Liver (tissue), 8 donors: ENCODE measurements at regions not wholly inside any gene's neighbourhood (a gene's known extent, or its start where the extent isn't known, plus 50 kb on each side); places are given as distances from the start of the nearest gene placed in this dataset.

Source experiments
- DNase-seq: peaks from one replicate; pipeline ENCODE4 v3.0.0-alpha.2; 2017; ENCODE audit warnings: low spot score
- H3K27ac ChIP-seq, 2 donors: one replicate each; pipeline ENCODE4 v1.7.0; 2013; ENCODE audit warnings: inconsistent platforms in 2 of 2, low read length in 2 of 2, control low read depth in 1 of 2, low read depth in 1 of 2, mild to moderate bottlenecking in 1 of 2
- H3K27me3 ChIP-seq, 4 donors: one replicate each; pipeline versions ENCODE4 v1.6.1 to v1.7.0; 2013; ENCODE audit warnings: low read length in 3 of 4, inconsistent platforms in 1 of 4, mild to moderate bottlenecking in 1 of 4, moderate library complexity in 1 of 4; ENCODE audit not compliant: control insufficient read depth in 4 of 4, insufficient read depth in 4 of 4
- H3K36me3 ChIP-seq, 4 donors: one replicate each; pipeline versions ENCODE4 v1.6.1 to v1.7.0; 2013; ENCODE audit warnings: low read length in 3 of 4, mild to moderate bottlenecking in 3 of 4, low read depth in 1 of 4, moderate library complexity in 1 of 4; ENCODE audit not compliant: control insufficient read depth in 4 of 4, insufficient read depth in 3 of 4
- H3K4me1 ChIP-seq, 4 donors: one replicate each; pipeline versions ENCODE4 v1.6.1 to v1.7.0; 2013; ENCODE audit warnings: low read length in 3 of 4, mild to moderate bottlenecking in 3 of 4, moderate library complexity in 1 of 4; ENCODE audit not compliant: control insufficient read depth in 4 of 4, insufficient read depth in 4 of 4
- H3K4me3 ChIP-seq, 3 donors: one replicate each; pipeline versions ENCODE4 v1.6.1 to v1.7.0; 2013; ENCODE audit warnings: low read length in 3 of 3, control low read depth in 1 of 3, low read depth in 1 of 3, mild to moderate bottlenecking in 1 of 3
- H3K9ac ChIP-seq, 2 donors: one replicate each; pipeline ENCODE4 v1.7.0; 2013; ENCODE audit warnings: low read length in 2 of 2, mild to moderate bottlenecking in 2 of 2, moderate library complexity in 2 of 2, control low read depth in 1 of 2, low read depth in 1 of 2
- H3K9me3 ChIP-seq, 4 donors: one replicate each; pipeline versions ENCODE4 v1.6.1 to v1.7.0; 2013; ENCODE audit warnings: low read length in 3 of 4; ENCODE audit not compliant: control insufficient read depth in 4 of 4
- ATF3 ChIP-seq: IDR thresholded peaks from 2 replicates; pipeline ENCODE4 v1.6.1; 2016; ENCODE audit warnings: antibody characterized with exemption
- CTCF ChIP-seq: fragments of 150-350 bp; IDR thresholded peaks from 2 replicates; pipeline ENCODE4 v1.5.1; 2017; ENCODE audit warnings: improper control_type of control experiment, low read depth, low read length; ENCODE audit not compliant: missing input control
- EGR1 ChIP-seq, 2 donors: IDR thresholded peaks; 2 replicates each; pipeline ENCODE4 v1.6.1; 2016 to 2018; ENCODE audit warnings: antibody characterized with exemption in 2 of 2, low read depth in 2 of 2
- FOXA1 ChIP-seq: IDR thresholded peaks from 2 replicates; pipeline ENCODE4 v1.6.1; 2016; ENCODE audit warnings: antibody characterized with exemption
- GABPA ChIP-seq, 2 donors: IDR thresholded peaks in 1 of 2; conservative IDR thresholded peaks in 1 of 2; 2 replicates each; pipeline ENCODE4 v1.6.1; 2016; ENCODE audit warnings: antibody characterized with exemption in 2 of 2, mild to moderate bottlenecking in 1 of 2, moderate library complexity in 1 of 2
- HNF4A ChIP-seq, 2 donors: conservative IDR thresholded peaks; 2 replicates each; pipeline ENCODE4 v1.6.1; 2016; ENCODE audit warnings: antibody characterized with exemption in 2 of 2, mild to moderate bottlenecking in 2 of 2
- HNF4G ChIP-seq: IDR thresholded peaks from 2 replicates; pipeline ENCODE4 v1.6.1; 2016; ENCODE audit warnings: antibody characterized with exemption
- JUND ChIP-seq, 2 donors: IDR thresholded peaks; 2 replicates each; pipeline ENCODE4 v1.6.1; 2016; ENCODE audit warnings: antibody characterized with exemption in 2 of 2
- MAX ChIP-seq: IDR thresholded peaks from 2 replicates; pipeline ENCODE4 v1.6.1; 2016; ENCODE audit warnings: antibody characterized with exemption
- RAD21 ChIP-seq, 2 donors: IDR thresholded peaks; 2 replicates each; pipeline ENCODE4 v1.6.1; 2016; ENCODE audit warnings: antibody characterized with exemption in 2 of 2, mild to moderate bottlenecking in 2 of 2
- REST ChIP-seq: IDR thresholded peaks from 2 replicates; pipeline ENCODE4 v1.6.1; 2016; ENCODE audit warnings: antibody characterized with exemption, mild to moderate bottlenecking
- SP1 ChIP-seq: IDR thresholded peaks from 2 replicates; pipeline ENCODE4 v1.6.1; 2018; ENCODE audit warnings: antibody characterized with exemption, mild to moderate bottlenecking
- TAF1 ChIP-seq: conservative IDR thresholded peaks from 2 replicates; pipeline ENCODE4 v1.6.1; 2016; ENCODE audit warnings: antibody characterized with exemption, mild to moderate bottlenecking
- YY1 ChIP-seq: IDR thresholded peaks from 2 replicates; pipeline ENCODE4 v1.6.1; 2016; ENCODE audit warnings: antibody characterized with exemption, mild to moderate bottlenecking
- ZBTB33 ChIP-seq: IDR thresholded peaks from 2 replicates; pipeline ENCODE4 v1.6.1; 2016; ENCODE audit warnings: antibody characterized with exemption
- WGBS: extraction: QIAGEN DNeasy Blood & Tissue Kit; methylation state at CpG from one replicate; pipeline ENCODE4 v1.1.7; 2013; 5-methylcytosine and 5-hydroxymethylcytosine counted together
- donor health status: healthy.
- donor health status: healthy.
- donor health status: healthy.
- donor health status: healthy.
- donor health status: healthy.

- Histone ChIP-seq H3K36me3 (no peaks in the 10 kb centered on the region), H3K4me1 (no peaks in the 10 kb centered on the region), H3K9me3 (no peaks in the 10 kb centered on the region), H3K27me3 (no peaks in the 10 kb centered on the region), H3K9ac (no peak overlapping the region), H3K27ac (no peak overlapping the region), H3K4me3 (no peak overlapping the region)
- no peak for TF ChIP-seq TAF1
- TF ChIP-seq GABPA (IDR thresholded peaks at IDR 0.05 in 1 of 2, conservative IDR thresholded peaks at IDR 0.05 in 1 of 2) = no peak
- no peak for TF ChIP-seq YY1
- TF ChIP-seq EGR1 (IDR thresholded peaks at IDR 0.05; ENCODE audit: low read depth in 2 of 2) = no peak
- TF ChIP-seq HNF4A (conservative IDR thresholded peaks at IDR 0.05) = no peak
- TF ChIP-seq FOXA1 = no peak
- no peak for TF ChIP-seq ATF3
- no peak for TF ChIP-seq REST
- TF ChIP-seq JUND (IDR thresholded peaks at IDR 0.05) = no peak
- no peak for TF ChIP-seq RAD21 (IDR thresholded peaks at IDR 0.05)
- no peak for TF ChIP-seq SP1
- no peak for TF ChIP-seq ZBTB33
- TF ChIP-seq MAX = no peak
- TF ChIP-seq HNF4G = no peak
- no peak for DNase-seq
- WGBS = 89% methylated on average over 1 of the region's 1 CpG
Measured at GRCh38 chr17:63095879-63096278, 129.8 kb downstream of the TANC2 start.

- no peak overlapping the region for H3K27ac ChIP-seq
- 88% methylated on average over 5 of the region's 5 CpGs for whole genome bisulfite sequencing
- TF ChIP-seq ATF3 (no peak), CTCF (no peak)
- no peak overlapping the region for H3K9ac ChIP-seq
- H3K4me1 ChIP-seq = no peaks in the 10 kb centered on the region
- no peak for DNase-seq
- no peaks in the 10 kb centered on the region for H3K9me3 ChIP-seq
- no peak overlapping the region for H3K4me3 ChIP-seq
- no peaks in the 10 kb centered on the region for H3K27me3 ChIP-seq
- no peaks in the 10 kb centered on the region for H3K36me3 ChIP-seq
Measured at GRCh38 chr17:63096426-63096825, 130.4 kb downstream of the TANC2 start.
